ENCODE measurements at regions not wholly inside any gene's neighbourhood (a gene's known extent, or its start where the extent isn't known, plus 50 kb on each side); places are given as distances from the start of the nearest gene placed in this dataset.
A peak's percentile ranks its signal among the peaks of the same experiment; 100 is the strongest.

DNA sequence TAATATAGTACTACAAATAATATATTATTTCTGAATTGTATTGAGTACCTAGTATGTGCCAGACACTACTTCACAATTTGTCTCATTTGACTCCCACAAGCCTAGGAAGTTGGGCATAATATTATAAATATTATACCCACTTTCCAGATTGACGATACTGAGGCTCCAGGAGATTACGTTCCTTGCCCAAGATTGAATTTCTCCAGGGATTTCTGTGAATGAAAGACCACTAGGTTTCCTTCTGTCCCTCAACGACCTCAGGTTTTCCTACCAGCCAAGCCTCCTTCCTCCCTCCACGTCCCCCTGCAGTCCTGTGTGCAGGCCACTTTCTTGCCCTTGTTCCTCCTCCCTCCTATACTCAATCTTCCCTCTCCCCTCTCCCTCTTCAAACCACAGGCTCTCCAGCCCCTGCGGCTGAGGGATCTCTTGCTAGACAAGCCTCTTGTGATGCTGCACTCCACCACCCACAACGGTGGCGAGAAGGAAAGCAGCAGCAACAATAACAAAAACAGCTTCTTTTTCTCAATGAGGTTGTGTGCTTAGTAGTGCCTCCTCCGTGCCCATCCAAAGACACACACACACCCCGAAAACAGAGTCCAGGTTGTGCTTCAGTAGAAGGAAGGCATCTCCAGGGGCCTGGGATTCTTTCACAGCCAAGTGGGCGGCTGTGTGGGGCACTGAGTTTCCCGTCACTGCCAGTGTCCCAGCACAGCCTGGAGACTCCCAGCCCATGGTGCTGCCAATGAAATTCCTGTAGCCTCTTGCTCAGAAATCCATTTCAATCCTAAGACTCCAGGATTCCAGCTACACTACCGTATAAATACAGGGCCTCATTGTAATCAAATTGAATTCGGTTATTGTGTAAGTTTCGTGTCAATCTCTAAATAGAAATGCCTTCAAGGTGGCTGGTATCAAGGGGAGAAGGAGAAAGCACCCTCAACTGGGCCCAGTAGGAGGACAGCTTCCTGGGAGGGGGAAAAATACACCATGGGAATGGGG is 94.4 kb downstream of the NCR2 start:
- no peak for DNase-seq

DNA sequence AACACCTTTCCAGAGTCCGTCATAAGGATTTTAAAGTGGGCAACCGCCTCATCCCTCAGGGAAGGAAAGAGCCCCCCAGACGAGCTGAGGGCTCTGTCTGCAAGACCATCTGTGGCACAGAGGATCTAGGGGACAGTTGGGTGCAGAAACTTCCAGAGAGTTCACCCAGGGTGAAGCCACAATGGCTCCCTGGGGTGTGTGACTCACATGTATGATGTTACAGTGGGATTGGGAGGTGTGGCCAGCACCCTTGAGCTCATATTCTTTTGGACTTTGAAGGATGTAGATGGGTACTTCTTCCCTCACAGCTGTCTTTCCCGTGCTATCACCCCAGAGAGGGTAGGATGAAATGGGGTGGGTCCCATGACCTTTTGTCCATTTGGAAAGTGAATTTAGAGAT is 95.5 kb downstream of the NCR2 start:
- no peak for DNase-seq

DNA sequence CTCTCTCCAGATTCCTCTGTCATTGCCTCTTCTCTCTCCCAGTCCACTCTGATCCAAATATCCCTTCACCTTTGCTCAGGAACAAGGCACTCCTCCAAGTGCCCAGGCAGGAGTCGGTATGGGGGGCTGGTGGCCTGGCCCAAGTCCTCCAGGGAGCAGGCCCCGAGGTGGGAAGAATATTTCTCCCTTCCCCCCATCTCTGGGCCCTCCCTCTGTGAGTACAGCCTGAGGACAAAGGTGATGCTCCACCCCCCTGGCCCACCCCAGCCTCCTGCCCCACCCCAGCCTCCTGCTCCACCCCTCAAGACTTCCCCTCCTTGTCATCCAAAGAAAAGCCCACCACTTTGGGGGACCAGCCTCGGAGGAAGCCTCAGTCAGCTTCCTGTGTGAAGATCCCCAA is 96.9 kb downstream of the NCR2 start:
- no peak for DNase-seq

DNA sequence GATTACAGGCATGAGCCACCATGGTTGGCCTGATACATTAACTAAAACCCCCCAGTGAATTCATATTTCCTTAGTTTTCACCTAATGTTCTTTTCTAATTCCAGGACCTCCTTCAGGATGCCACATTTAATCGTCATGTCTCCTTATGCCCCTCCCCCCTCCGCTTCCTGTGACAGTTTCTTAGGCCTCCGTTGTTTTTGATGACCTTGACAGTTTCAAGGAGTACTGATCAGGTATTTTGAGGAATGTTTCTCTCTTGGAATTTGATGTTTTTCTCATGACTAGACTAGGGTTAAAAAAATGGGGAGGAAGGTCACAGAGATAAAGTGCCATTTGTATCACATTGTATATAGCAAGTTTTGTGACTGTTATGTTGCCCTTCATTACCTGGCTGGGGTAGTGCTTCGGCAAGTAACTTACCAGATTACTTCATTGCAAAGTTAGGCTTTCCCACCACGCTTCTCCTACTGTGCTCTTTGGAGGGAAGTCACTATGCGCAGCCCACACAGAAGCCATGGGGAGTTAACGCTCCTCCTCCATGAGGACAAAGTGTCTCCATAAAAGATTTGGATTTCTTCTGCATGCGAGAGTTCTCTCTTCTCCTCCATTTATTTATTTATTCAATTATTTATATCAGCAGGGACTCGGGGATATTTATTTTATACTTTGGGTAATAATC is 99.5 kb downstream of the NCR2 start:
- DNase-seq = no peak

GRCh38 chr6:41437604-41438003 is 102.2 kb downstream of the NCR2 start:
- no peak for DNase-seq

- no peak for DNase-seq
Measured at GRCh38 chr6:41438746-41439145, 103.3 kb downstream of the NCR2 start.

- no peak for DNase-seq
Measured at GRCh38 chr6:41439524-41440418, 104.4 kb downstream of the NCR2 start.

DNA sequence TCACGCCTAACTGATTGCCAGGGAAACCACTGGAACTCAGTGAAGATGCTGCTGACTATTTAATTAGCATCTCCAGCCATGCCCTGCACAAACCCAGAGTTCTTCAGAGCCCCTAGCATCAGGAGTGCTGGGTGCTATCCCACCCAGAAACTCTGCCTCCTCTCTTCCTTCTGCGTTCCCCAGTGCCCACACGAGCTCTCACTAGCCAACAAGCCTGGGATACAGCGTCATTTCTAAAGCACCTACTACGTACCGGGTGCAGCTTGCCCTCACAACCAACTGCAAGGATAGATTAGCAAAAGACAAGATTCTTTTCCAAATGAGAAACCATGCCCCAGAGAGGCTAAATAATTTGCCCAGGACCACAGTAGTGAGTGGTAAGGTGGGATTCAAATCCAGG is 105.2 kb upstream of the FOXP4 start:
- DNase-seq = no peak

DNA sequence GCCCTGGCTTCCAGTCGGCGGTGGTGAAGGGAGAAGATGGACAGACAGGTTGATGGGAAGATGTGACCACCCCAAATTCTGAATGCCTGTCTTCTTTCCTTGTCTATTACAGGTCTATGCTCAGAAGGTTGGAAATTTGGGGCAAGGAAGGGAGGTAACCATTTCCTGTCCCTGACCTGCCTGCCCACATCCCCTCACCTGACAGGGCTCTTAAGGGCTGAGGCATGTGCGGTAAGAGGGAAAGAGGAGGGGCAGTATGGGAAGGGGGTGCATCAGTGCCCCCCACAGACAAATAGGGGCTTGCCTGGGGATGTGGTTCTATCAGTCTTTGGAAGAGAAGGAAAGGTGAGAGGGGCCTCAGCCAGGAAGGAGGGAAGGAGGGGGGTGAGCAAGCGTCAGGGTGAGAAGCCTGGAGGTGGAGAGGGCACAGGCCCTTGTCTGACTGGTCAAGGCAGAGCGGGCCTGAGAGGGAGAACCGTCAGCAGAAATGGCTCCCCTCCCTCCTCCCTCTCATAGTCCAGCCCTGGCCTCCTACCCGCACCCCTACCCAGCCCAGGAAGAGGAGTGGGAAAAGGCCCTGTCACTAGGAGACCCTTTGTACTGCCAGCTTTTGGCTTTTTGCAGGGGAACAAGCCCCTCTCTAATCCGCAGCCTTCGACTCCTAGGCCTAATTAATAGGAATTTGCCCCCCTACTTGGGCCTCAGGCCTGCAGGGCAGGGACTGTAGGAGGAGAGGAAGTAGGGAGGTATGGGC is 104.4 kb upstream of the FOXP4 start:
- DNase-seq = no peak

GRCh38 chr6:41442352-41442672 is 103.9 kb upstream of the FOXP4 start:
- no peak for DNase-seq

DNA sequence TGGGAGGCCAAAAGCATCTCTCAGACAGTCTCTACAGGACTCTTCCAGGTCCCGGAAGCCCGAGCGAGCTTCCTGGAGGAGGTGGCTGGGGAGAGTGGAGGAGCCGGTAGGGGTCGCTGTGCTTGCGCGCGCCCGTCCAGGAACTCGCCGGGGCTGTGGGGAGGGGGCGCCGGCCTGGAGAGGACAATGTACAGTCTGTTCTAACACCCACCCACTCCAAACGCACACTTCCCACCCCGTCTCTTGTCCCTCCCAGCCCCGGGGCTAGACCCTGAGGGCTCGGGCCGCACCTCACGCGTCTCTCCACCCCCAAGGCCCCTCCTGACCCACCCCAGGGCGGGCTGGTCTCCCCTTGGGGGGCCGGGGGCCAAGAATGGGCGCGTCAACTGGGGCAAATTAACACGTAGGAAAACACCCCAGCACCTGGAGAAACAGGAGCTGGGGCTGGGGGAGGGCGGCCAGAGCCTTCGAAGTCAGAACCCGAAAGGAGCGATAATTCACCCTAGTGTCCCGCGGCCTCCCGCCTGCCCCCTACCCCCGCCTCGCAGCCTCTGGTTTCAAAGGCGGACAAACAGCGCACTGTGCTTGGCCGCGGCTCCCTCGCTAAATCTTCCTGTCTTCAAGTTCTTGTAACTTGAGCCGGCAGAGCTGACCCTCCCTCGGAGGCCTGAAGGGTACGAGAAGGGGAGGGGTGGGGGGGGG is 103.2 kb upstream of the FOXP4 start:
- DNase-seq = peak; percentile 72

DNA sequence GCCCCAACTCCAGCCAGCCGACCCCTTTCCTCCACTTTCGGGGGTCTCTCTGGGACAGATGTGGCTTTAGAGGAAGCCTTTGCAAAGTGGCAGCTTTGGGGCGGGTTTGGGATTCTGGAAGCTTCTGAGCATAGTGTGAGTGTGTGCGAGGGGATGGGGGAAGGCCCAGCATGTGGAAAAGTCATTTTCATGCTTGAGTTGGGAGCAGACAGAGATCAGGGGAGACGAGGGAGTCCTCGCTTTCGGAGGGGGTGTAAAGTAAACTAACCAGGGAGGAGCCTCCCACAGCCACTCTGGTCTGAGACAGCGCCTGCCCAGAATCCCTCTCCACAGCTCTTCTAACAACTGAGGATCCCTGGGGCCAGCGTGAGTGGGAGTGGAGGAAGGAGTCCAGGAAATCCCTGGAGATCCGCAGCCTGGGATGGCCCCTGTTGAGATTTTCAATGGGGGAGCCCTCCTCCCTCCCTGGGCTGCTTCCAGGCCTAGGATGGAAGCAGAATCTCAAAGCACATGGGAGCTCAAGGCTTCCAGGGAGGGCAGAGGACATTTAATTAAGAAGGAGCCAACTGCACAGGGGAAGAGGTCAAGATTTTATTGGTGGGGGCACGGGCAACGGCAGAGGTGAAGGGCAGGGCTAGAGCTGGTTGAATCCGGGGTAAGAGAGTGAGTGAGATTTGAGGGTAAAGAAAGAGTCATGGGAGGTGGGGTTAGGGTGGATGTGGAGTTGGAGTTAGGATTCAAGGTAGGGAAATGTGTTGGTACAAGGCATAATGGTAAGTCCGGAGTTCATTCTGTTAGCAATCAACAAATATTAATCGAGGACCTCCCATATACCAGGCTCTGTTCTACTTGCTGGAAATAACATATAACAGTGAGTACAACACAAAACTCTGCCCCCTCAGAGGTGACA is 102.3 kb upstream of the FOXP4 start:
- DNase-seq = peak; percentile 49

- DNase-seq = peak; percentile 34
Measured at GRCh38 chr6:41445261-41445660, 100.9 kb upstream of the FOXP4 start.

DNA sequence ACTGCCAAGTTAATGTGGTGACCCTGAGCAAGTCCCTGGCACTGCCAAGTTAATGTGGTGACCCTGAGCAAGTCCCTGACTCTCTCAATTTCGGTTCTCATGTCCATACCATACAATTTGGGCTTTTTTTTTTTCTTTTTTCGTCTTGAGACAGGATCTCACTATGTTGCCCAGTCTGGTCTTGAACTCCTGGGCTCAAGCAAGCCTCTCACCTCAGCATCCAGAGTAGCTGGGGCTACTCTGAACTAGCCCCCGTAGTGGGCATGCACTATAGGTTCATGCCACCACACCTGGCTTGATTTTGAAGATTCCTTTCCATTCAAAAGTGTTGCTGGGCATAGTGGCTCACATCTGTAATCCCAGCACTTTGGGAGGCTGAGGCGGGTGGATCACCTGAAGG is 100.0 kb upstream of the FOXP4 start:
- DNase-seq = no peak

DNA sequence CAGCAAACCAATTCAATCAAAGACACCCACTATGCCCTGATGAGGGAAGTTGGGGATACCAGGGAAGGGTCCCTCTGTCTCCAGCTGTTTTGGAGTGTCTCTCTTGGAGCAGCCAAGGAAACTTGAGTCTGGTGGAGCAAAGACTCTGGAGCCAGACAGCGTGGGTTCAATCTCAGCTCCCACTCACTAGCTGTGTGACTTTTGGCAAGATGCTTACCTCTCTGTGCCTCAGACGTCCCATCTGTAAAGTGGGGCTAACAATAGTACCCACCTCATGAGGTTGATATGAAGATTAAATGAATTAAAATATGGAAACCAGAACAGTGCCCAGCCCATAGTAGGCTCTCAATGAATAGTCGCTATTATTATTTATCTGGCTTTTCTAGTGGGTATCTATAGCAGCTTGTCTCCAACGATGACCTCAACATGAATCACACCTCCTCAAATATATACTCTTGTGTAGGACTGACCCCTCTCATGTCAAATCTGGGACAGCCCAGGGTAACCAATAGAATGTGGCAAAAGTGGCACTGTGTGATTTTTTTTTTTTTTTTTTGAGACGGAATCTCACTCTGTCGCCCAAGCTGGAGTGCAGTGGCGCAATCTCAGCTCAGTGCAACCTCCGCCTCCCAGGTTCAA is 99.2 kb upstream of the FOXP4 start:
- DNase-seq = no peak

DNA sequence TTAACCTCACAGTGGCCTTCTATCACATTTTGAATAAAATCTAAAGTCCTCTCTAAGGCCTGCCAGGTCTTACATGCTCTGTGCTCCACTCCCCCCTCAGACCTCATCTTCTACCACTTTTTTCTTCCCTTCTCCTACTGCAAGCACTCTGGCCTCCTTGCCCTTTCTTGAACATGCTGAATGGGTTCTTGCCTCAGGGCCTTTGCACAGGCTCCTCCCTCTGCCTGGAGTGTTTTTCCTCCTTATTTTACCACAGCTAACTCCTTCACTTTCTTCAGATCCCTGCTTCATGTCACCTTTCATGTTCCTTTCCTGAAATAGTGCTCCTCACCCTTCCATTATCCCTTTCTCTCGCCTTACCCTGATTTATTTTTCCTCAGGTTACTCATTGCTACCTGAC is 97.9 kb upstream of the FOXP4 start:
- no peak for DNase-seq

- DNase-seq = peak; percentile 80
Measured at GRCh38 chr6:41449399-41450245, 96.6 kb upstream of the FOXP4 start.

GRCh38 chr6:41450581-41450980 is 95.6 kb upstream of the FOXP4 start:
- no peak for DNase-seq

DNA sequence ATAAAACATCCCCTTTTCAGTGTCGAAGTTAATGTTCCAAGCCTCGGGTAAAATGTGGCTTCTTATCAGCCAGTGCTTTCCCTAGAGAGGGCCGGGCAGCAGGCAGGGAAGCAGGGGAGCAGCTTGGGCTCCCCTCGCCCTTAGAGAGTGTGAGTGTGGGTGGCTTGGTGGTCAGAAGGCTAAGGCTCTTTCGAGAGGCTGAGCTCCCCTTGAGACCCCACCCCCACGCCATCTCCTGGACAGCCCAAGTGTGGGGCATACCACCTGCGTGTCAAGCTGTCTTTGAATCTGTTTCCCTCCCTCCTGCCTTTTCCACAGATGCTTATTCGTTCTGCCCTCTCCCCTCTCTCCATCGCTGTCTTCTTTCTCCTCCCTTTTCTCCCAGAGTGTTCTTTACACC is 95.1 kb upstream of the FOXP4 start:
- DNase-seq = no peak

Data from skin of body (tissue), 1 donor.